OCI-LY3 (cell line): ENCODE measurements at regions not wholly inside any gene's neighbourhood (a gene's known extent, or its start where the extent isn't known, plus 50 kb on each side); places are given as distances from the start of the nearest gene placed in this dataset.

Experiments
- H2AFZ ChIP-seq: fragments of 200-600, 300-600 bp; shearing (Covaris generic); 2 replicates; pipeline ENCODE4 v1.6.0; 2014; ENCODE audit warnings: antibody characterized with exemption, low read depth, low read length
- H3K27ac ChIP-seq: fragments of 200-600, 300-600 bp; sonication (generic); 2 replicates; pipeline ENCODE4 v1.5.1; 2014; ENCODE audit warnings: mild to moderate bottlenecking, low read length, moderate library complexity, mixed read lengths
- H3K27me3 ChIP-seq: fragments of 200-600, 300-600 bp; sonication (generic); 2 replicates; pipeline ENCODE4 v1.6.1; 2014; ENCODE audit warnings: low read depth, low read length, mixed read lengths
- H3K36me3 ChIP-seq: fragments of 200-600, 300-600 bp; sonication (generic); replicated peaks from 2 replicates; pipeline ENCODE3; 2014; ENCODE audit warnings: low read depth, low read length, mixed read lengths
- H3K4me1 ChIP-seq: fragments of 300-600, 200-600 bp; sonication (generic); 2 replicates; pipeline ENCODE4 v1.6.1; 2014; ENCODE audit warnings: low read length, mixed read lengths
- H3K4me2 ChIP-seq: fragments of 200-600, 300-600 bp; sonication (generic); 2 replicates; pipeline ENCODE4 v1.6.1; 2014; ENCODE audit warnings: low read length, mixed read lengths
- H3K4me3 ChIP-seq: fragments of 300-600, 200-600 bp; sonication (generic); 2 replicates; pipeline ENCODE4 v1.5.1; 2014; ENCODE audit warnings: antibody characterized with exemption, mild to moderate bottlenecking, low read length, moderate library complexity
- H3K79me2 ChIP-seq: fragments of 300-600, 200-600 bp; shearing (Covaris generic); 2 replicates; pipeline ENCODE4 v1.6.1; 2014; ENCODE audit warnings: mild to moderate bottlenecking, low read length, mixed read lengths
- H3K9ac ChIP-seq: fragments of 300-600, 200-600 bp; shearing (Covaris generic); 2 replicates; pipeline ENCODE4 v1.6.0; 2014; ENCODE audit warnings: mild to moderate bottlenecking, low read length, moderate library complexity
- H3K9me3 ChIP-seq: fragments of 200-600, 300-600 bp; shearing (Covaris generic); 2 replicates; pipeline ENCODE4 v1.6.1; 2014; ENCODE audit warnings: low read length, mixed read lengths; ENCODE audit not compliant: insufficient read depth
- H4K20me1 ChIP-seq: fragments of 200-600, 300-600 bp; sonication (generic); 2 replicates; pipeline ENCODE4 v1.6.1; 2016; ENCODE audit warnings: low read length, mixed read lengths; ENCODE audit not compliant: insufficient read depth
- EZH2phosphoT487 ChIP-seq: fragments of 200-600 bp; shearing (Covaris generic); IDR thresholded peaks from 2 replicates; pipeline ENCODE4 v1.6.1; 2018; ENCODE audit warnings: antibody characterized with exemption, mixed run types, low read depth
- TF ChIP-seq, protein P1 (sequence below): fragments of 200-600, 300-600 bp; sonication (generic); IDR thresholded peaks from 2 replicates; pipeline ENCODE4 v1.5.1; 2014; ENCODE audit warnings: antibody characterized with exemption, low read length, low read depth

DNA sequence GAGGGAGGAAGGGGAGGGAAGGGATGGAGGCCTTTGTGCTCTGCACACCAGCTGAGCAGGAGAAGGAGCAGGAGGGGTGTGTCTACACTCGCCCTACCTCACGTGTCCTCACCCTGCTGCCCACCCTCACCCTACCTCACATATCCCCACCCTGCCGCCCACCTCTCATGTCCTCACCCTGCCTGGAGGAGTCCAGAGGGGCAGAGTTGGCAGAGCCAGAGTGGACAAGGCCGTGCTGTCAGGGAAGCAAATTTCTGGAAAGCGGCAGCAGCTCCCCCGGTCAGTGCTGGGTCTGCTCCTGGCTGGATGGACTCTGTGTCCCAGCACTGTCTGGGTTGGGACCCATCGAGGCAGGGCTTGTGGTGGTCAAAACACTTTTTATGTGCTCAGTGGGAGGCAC is 799.6 kb downstream of the BRD1 start:
- Histone ChIP-seq H3K4me2 (no peak overlapping the region), H3K36me3 (no peaks in the 10 kb centered on the region), H3K4me3 (no peak overlapping the region), H3K27me3 (no peaks in the 10 kb centered on the region), H3K79me2 (no peaks in the 10 kb centered on the region), H3K9me3 (no peaks in the 10 kb centered on the region), H4K20me1 (no peaks in the 10 kb centered on the region), H3K9ac (no peak overlapping the region), H3K27ac (no peak overlapping the region), H3K4me1 (no peaks in the 10 kb centered on the region), H2AFZ (no peak overlapping the region)
- TF ChIP-seq, protein P1, sequence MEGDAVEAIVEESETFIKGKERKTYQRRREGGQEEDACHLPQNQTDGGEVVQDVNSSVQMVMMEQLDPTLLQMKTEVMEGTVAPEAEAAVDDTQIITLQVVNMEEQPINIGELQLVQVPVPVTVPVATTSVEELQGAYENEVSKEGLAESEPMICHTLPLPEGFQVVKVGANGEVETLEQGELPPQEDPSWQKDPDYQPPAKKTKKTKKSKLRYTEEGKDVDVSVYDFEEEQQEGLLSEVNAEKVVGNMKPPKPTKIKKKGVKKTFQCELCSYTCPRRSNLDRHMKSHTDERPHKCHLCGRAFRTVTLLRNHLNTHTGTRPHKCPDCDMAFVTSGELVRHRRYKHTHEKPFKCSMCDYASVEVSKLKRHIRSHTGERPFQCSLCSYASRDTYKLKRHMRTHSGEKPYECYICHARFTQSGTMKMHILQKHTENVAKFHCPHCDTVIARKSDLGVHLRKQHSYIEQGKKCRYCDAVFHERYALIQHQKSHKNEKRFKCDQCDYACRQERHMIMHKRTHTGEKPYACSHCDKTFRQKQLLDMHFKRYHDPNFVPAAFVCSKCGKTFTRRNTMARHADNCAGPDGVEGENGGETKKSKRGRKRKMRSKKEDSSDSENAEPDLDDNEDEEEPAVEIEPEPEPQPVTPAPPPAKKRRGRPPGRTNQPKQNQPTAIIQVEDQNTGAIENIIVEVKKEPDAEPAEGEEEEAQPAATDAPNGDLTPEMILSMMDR = no peak
- no peak for TF ChIP-seq EZH2phosphoT487

GRCh38 chr22:49027368-49027670 is 800.4 kb downstream of the BRD1 start:
- Histone ChIP-seq H3K36me3 (no peaks in the 10 kb centered on the region), H3K79me2 (no peaks in the 10 kb centered on the region), H2AFZ (no peak overlapping the region), H3K4me3 (no peak overlapping the region), H3K9me3 (no peaks in the 10 kb centered on the region), H4K20me1 (no peaks in the 10 kb centered on the region), H3K4me1 (no peaks in the 10 kb centered on the region), H3K27me3 (no peaks in the 10 kb centered on the region), H3K9ac (no peak overlapping the region), H3K27ac (no peak overlapping the region), H3K4me2 (no peak overlapping the region)
- no peak for TF ChIP-seq EZH2phosphoT487
- TF ChIP-seq, protein P1 = no peak

GRCh38 chr22:49026494-49027367 is 800.9 kb downstream of the BRD1 start:
- Histone ChIP-seq H3K36me3 (no peaks in the 10 kb centered on the region), H3K27me3 (no peaks in the 10 kb centered on the region), H3K4me3 (no peak overlapping the region), H3K79me2 (no peaks in the 10 kb centered on the region), H3K27ac (no peak overlapping the region), H2AFZ (no peak overlapping the region), H3K9me3 (no peaks in the 10 kb centered on the region), H4K20me1 (no peaks in the 10 kb centered on the region), H3K4me1 (no peaks in the 10 kb centered on the region), H3K9ac (no peak overlapping the region), H3K4me2 (no peak overlapping the region)
- TF ChIP-seq EZH2phosphoT487 = no peak
- TF ChIP-seq, protein P1 = no peak

GRCh38 chr22:49025791-49026493 is 801.7 kb downstream of the BRD1 start:
- H3K4me3 ChIP-seq = no peak overlapping the region
- H4K20me1 ChIP-seq = no peaks in the 10 kb centered on the region
- TF ChIP-seq, protein P1 = no peak
- no peak for TF ChIP-seq EZH2phosphoT487
- H3K36me3 ChIP-seq = no peaks in the 10 kb centered on the region
- H2AFZ ChIP-seq = no peak overlapping the region
- no peaks in the 10 kb centered on the region for H3K27me3 ChIP-seq
- no peak overlapping the region for H3K4me2 ChIP-seq
- no peak overlapping the region for H3K27ac ChIP-seq
- no peaks in the 10 kb centered on the region for H3K9me3 ChIP-seq
- no peak overlapping the region for H3K9ac ChIP-seq
- H3K4me1 ChIP-seq = no peaks in the 10 kb centered on the region
- H3K79me2 ChIP-seq = no peaks in the 10 kb centered on the region
